Left renal cortex interstitium (tissue), 4 donors: ENCODE measurements at regions not wholly inside any gene's neighbourhood (a gene's known extent, or its start where the extent isn't known, plus 50 kb on each side); places are given as distances from the start of the nearest gene placed in this dataset.
"Not testable (repeated sequence)": the region's sequence is repeated elsewhere in the genome, so short reads cannot be mapped to it uniquely, and the experiment has no call there.

Experiments
- DNase-seq, 4 donors: peaks; one replicate each; pipeline ENCODE4 v3.0.0-alpha.2; 2013; ENCODE audit warnings: low read depth in 4 of 4, low spot score in 2 of 4, missing footprints in 1 of 4

GRCh38 chrX:110511238-110511637 is 152.6 kb downstream of the RTL9 start:
- DNase-seq = no peak

DNA sequence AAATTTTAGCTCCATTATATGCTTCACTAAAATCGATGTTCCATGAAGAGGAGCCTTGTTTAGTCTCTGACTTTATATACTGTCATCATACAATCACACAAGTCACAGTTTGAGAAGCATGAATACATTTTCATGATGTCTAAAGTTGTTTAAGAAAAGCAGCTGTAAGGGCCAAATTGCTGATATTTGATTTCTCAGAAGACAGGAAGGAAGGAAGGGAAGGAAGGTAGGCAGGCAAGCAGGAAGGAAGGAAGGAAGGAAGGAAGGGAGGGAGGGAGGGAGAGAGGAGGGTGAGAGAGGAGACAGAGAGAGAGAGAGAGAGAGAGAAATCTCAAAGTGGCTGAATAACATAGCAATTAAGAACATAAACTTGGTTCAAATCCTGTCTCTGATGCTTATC is 153.7 kb downstream of the RTL9 start:
- no peak for DNase-seq

DNA sequence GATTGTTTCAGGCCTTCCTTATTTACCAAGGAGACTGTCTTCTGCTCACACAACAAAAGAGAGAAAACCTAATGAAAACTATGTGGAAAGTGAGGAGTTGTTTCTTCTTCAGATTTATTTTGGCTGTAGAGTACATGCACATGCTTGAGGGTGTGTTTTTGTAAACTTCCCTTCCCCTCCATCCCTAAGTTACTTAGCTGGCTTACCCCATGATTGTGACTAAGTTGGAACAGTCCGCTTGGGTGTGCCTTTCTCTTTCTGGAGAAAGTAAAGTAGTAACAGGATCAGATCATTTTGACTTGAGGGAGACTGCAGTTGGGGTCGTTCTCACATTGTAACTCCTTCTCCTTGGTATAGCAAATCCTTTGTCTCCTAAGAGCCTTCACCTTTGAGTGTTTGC is 155.9 kb downstream of the RTL9 start:
- no peak for DNase-seq

GRCh38 chrX:110519501-110519900 is 160.9 kb downstream of the RTL9 start:
- DNase-seq = no peak

DNA sequence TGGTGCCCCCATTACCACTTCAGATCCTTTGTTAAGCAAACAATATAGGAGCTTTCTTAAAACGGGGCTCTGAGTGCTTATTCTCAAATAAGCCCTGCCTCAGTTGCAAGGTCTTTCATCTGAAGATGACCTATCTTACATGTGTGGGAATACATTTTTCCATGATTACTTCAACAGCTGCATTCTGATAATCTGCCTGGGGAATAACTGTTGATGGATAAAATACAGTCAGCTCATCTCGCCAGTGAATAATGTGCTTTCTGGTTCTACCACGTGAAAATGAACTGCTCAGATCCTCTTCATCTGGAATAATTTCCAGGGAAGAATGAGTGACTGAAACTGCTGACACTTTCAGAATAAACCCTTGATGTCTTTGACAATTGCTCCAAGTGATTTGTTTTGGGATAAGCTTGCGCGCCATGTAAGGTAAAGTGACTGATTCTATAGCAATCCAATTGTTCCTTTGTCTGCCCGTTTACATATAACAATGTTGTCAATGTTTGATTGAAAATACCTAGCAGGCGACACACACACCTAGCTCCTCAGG is 161.3 kb downstream of the RTL9 start:
- DNase-seq = no peak

DNA sequence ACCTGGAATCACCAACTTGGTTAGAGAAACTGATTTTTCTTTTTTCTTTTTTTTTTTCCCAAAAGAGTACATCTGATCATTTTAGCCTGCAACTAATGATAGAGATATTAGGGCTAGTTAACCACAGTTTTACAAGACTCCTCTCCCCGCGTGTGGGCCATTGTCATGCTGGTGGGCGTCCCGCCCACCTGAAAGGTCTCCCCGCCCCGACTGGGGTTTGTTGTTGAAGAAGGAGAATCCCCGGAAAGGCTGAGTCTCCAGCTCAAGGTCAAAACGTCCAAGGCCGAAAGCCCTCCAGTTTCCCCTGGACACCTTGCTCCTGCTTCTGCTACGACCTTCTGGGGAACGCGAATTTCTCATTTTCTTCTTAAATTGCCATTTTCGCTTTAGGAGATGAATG is 162.0 kb downstream of the RTL9 start:
- DNase-seq = not testable (repeated sequence)

GRCh38 chrX:110531873-110532580 is 173.4 kb downstream of the RTL9 start:
- no peak for DNase-seq

- DNase-seq = no peak
Observed at GRCh38 chrX:110532581-110532931, 173.9 kb downstream of the RTL9 start.

DNA sequence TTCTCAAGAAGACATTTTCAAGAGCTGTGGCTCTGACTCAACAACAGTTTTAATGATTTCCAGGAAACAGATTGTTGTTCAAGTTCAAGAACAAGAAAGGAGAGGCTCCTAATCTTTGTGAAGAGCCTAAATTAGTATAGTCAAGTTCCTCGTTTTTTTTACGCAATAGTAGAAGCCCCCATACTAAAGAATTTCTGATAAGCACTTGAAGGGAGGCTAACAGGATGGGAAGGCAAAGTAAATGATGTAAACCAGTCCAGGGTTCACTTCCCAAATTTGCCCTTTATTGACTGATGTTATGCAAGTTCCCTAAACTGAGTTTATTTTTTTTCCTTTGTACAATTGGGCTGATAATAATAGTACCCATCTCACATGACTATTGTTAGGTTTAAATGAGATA is 178.2 kb downstream of the RTL9 start:
- no peak for DNase-seq

DNA sequence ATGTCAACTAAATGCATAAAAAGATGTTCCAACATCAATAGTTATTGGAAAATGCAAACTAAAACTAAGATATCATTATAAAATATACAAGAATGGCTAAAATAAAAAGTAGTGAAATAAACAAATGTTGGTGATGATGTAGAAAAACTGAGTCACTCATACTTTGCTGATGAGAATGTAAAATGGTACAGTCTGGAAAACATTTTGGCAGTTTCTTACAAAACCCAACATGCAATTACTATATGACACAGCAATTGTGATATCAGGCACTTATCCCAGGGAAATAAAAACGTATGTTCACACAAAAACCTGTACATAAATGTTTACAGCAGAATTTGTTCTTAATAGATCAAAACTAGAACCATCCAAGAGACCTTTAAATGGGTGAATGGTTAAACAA is 182.6 kb downstream of the RTL9 start:
- DNase-seq = no peak

GRCh38 chrX:110550854-110551253 is 192.2 kb downstream of the RTL9 start:
- not testable (repeated sequence) for DNase-seq

DNA sequence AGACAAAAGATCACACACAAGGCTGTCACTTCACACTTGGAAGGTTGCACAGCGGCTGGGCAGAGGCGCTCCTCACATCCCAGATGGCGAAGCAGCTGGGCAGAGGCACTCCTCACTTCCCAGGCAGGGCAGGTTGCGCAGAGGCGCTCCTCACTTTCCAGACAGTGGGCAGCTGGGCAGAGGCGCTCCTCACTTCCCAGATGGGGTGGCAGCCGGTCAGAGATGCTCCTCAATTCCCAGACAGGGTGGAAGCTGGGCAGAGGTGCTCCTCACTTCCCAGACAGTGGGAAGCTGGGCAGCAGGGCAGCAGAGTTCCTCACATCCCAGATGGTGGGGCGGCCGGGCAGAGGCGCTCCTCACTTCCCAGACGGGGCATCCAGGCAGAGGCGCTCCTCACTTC is 199.2 kb downstream of the RTL9 start:
- no peak for DNase-seq

DNA sequence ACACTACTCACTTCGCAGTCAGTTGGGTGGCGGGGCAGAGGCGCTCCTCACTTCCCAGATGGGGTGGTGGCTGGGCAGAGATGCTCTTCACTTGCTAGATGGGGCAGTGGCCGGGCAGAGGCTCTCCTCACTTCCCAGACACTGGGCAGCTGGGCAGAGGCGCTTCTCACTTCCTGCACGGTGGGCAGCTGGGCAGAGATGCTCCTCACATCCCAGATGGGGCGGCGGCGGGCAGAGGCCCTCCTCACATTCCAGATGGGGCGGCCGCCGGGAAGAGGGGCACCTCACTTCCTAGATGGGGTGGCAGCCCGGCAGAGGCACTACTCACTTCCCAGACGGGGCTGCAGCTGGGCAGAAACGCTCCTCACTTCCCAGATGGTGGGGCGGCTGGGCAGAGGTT is 199.8 kb downstream of the RTL9 start:
- DNase-seq = no peak

DNA sequence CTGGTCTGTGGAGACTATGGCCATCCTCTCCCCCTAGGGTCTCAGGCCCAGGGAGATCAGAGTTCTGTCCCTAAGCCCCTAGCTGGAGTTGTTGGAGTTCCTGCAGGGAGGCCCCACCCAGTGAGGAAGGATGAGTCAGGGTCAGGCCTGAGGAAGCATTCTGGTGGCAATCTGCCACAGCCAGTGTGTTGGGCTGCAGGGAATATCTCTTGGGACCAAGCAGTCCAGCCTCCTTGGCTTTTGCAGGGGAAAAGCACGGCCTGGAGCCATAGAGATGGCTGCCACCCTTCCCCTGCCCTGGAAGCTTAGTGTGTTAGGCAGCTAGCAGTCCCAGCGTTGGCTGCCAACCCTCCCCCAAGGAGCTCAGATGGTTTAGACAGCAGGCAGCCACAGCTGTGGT is 202.4 kb downstream of the RTL9 start:
- DNase-seq = no peak

- no peak for DNase-seq
Observed at GRCh38 chrX:110563282-110563681, 204.6 kb downstream of the RTL9 start.

- no peak for DNase-seq
Observed at GRCh38 chrX:110568441-110568840, 209.8 kb downstream of the RTL9 start.

DNA sequence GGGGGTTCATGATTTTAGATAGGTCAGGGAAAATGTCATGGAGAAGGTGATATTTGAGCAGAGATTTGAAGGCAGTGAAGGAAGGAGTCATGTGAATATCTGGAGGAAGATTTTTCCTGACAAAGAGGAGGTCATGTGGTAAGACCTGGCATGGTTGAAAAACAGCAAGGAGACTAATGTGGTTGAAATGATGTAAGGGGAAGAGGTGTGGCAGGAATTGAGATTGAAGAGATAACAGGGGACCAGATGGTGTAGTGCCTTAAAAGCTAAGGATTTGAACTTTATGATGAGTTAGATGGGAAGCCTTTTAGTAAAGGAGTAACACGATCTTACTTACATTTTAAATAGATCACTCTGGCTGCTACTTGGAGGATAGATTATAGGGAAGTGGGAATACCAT is 210.9 kb downstream of the RTL9 start:
- no peak for DNase-seq

DNA sequence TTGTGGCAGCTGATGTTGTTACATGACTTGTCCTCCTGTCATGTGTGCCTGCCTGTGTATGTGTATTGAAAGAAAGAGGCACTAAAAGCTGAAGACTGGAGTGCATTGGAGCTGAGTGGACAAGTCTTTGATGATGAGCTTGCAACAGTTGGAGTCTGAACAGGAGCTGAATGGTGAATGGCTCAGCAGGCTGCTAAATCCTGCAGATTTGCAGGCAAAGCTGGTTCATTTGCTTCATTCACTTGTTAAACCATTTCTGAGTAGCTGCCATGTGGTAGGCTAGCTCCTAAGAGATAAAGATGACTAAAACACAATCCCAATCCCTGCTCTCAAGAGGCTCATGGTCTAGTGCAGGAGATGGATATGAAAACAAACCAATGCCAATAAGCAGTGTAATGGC is 217.3 kb downstream of the CHRDL1 start:
- no peak for DNase-seq

- no peak for DNase-seq
Observed at GRCh38 chrX:110584083-110584482, 211.5 kb downstream of the CHRDL1 start.

GRCh38 chrX:110588164-110588563 is 207.5 kb downstream of the CHRDL1 start:
- DNase-seq = peak in 3 of 4 donors; percentile 7 to 18 (median 13)

DNA sequence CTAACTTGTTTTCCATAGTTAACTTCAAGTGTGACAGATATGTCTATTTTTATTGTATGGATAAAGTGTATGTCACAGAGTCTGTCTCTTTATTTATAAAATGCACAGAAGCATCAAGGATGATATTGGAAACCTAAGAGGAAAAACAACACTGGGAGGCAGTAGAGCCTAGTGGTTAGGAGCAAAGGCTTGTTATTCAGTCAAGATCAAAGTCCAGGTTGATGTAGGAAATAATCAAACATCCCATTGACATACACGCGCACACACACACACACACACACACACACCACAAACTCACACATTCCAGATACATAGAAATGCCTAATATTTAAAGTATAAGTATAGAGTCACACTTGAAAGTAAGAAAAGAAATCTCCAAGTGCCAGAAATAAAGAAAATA is 206.8 kb downstream of the CHRDL1 start:
- DNase-seq = no peak

GRCh38 chrX:110600745-110601310 is 194.8 kb downstream of the CHRDL1 start:
- DNase-seq = no peak

DNA sequence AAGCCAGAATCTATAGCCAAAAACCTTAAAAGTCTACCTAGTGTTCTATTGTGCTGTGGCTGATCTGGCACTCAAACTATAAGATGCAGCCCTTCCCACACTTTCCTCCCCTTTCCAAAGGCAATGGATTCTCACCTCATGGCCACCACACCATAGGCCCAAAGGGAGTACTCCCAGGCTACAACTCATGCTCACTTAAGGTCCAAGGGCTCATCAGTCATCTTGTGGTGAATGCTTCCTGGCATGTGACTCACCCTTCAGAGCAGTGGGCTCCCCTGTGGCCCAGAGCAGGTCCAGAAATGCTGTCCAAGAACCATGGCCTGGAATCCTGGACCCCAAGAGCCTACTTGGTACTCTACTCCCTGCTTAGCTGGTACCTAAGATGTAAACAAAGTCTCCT is 181.0 kb downstream of the CHRDL1 start:
- no peak for DNase-seq
